Activated CD4-positive, alpha-beta T cell treated with anti-CD3 and anti-CD28 coated beads, Interleukin-2, Interleukin-6, amounts not matched to agents 100 ng/mL and 50 ng/mL, durations not matched to agents 16 hours and 8 hours (primary cell): ENCODE measurements at regions not wholly inside any gene's neighbourhood (a gene's known extent, or its start where the extent isn't known, plus 50 kb on each side); places are given as distances from the start of the nearest gene placed in this dataset.
"Not testable (repeated sequence)": the region's sequence is repeated elsewhere in the genome, so short reads cannot be mapped to it uniquely, and the experiment has no call there.

Experiments
- DNase-seq: peaks from one replicate; pipeline ENCODE4 v3.0.0-alpha.2; 2020

DNA sequence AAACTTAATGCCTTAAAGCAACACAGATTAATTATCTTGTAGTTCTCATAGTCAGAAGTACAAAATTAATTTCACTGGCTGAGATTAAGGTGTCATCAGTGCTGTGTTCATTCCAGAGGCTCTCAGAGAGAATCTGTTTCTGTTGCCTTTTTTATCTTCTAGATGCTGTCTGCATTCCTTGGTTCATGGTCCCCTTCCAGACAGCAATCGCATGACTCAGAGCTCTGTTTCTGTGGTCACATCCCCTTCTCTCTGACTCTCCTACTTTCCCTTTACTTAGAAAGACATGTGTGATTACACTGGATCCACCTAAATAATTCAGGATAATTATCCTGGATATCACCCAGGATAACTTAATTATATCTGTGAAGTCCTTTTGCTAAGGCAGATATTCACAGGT, 148.6 kb downstream of the MAIP1 start:
- DNase-seq, result no peak

DNA sequence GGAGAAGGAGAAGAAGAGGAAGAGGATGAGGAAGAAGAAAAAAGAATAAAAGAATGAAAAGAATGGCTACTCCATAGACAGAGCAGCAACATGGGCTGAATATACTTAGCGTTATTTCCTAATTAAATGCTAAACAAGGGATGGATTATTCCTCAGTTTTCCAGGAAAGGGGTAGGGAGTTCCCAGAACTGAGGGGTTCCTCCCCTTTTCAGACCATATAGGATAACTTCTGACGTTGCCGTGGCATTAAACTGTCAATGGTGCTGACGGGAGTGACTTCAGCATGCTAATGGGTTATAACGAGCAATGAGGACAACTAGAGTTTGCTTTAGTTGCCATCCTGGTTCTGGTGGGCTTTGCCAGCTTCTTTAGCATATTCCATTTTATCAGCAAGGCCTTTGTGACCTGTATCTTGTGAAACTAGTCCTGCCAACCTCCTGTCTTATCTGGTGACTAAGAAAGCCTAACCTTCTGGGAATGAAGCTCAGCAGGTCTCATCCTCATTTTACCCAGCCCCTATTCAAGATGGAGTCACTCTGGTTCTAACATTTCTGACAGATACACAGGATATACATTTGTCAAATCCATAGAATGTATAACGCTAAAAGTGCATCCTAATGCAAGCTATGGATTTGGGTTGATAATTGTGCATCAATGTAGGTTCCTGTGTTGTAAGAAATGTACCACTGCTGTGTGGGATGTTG, 152.3 kb downstream of the MAIP1 start:
- no peak for DNase-seq

- no peak for DNase-seq
Measured at GRCh38 chr2:200109421-200109820, 154.0 kb downstream of the MAIP1 start.

DNA sequence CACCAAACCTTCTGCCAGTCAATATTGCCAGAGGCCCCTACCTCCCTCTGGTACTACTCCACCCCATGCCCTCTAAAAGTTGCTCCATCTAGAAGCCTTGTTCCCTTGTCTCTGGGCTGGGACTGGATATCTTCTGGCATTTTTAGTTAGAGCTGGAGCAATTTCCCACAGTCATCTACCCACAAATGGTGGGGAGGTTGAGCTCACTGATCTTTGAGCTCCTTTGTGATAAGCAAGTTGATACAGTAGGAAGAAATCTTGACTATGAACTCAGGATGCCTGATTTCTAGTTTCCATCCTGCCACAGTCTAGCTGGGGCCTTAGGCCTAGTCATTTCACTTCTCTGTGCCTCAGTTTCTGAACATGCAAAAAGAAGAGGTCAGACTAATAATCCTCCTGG, 155.0 kb downstream of the MAIP1 start:
- DNase-seq, result no peak

DNA sequence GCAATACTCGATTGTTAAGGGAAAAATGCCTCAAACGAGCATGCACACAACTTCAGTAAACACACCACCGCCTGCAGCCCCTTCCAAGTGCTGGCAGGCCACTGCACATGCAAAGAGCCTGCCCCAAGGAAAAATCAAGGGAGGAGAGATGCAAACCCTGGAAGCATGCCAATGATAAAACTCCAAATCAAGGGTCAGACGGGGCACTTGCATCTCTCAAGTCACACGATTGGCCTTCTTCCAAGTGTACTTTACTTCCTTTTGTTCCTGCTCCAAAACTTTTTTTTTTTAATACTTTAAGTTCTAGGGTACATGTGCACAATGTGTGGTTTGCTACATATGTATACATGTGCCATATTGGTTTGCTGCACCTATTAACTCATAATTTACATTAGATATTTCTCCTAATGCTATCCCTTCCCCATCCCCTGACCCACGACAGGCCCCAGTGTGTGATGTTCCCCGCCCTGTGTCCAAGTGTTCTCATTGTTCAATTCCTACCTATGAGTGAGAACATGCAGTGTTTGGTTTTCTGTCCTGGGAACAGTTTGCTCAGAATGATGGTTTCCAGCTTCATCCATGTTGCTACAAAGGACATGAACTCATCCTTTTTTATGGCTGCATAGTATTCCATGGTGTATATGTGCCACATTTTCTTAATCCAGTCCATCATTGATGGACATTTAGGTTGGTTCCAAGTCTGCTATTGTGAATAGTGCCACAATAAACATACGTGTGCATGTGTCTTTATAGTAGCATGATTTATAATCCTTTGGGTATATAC, 157.8 kb downstream of the MAIP1 start:
- DNase-seq, result not testable (repeated sequence)

GRCh38 chr2:200119236-200119635, 163.9 kb downstream of the MAIP1 start:
- no peak for DNase-seq

- DNase-seq, result no peak
Measured at GRCh38 chr2:200121931-200122330, 166.5 kb downstream of the MAIP1 start.

- no peak for DNase-seq
Measured at GRCh38 chr2:200122683-200123082, 167.3 kb downstream of the MAIP1 start.

- DNase-seq, result not testable (repeated sequence)
Measured at GRCh38 chr2:200124665-200125368, 169.4 kb downstream of the MAIP1 start.

- no peak for DNase-seq
Measured at GRCh38 chr2:200125444-200126284, 170.3 kb downstream of the MAIP1 start.

DNA sequence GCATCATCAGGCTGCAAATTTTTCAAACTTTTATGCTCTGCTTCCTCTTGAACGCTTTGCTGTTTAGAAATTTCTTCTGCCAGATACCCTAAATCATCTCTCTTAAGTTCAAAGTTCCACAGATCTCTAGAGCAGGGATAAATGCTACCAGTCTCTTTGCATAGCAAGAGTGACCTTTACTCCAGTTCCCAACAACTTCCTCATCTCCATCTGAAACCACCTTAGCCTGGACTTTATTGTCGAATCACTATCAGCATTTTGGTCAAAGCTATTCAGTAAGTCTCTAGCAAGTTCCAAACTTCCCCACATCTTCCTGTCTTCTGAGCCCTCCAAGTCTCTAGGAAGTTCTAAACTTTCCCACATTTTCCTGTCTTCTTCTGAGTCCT, 170.9 kb downstream of the MAIP1 start:
- DNase-seq, result not testable (repeated sequence)

- DNase-seq, result not testable (repeated sequence)
Measured at GRCh38 chr2:200126680-200127079, 171.3 kb downstream of the MAIP1 start.

DNA sequence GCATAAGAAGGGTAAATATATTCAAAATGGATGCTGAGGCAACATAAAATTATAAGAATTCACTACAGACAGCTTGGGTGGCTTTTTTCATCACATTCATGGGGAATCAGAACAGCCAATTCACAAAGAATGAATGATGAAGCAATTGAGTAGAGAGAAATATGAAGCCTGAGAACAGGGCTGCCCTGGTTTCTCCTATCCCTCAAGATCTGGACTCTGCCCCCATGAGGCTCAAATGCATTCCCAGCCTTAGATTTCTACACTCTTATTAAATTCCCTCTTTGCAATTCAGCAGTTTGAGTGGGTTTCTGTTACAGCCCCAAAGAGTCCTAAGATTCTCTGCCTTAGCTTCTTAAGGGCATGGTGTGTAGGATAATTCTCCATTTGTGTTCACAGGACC, 172.5 kb downstream of the MAIP1 start:
- DNase-seq, result no peak

- no peak for DNase-seq
Measured at GRCh38 chr2:200128296-200128695, 172.9 kb downstream of the MAIP1 start.

- DNase-seq, result no peak
Measured at GRCh38 chr2:200129721-200130462, 174.5 kb downstream of the MAIP1 start.

DNA sequence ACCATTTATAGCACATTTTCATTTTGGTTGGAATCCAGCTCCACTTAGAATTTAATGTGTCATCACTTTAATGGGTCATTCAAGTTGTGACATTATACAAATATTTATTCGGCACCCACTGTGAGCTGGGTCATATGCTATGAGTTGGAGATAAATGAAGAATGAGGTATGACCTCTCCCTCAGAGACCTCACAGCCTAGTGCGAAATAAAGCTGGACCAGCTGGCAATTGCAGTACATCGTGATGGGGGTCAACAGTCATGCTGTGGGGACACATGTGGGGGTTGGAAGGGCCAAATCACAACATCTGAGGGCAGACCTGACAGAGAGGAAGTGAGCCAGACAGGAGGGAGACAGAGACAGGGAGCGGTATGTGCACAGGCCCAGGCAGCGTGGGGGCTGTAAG, 175.4 kb downstream of the MAIP1 start:
- DNase-seq, result no peak

DNA sequence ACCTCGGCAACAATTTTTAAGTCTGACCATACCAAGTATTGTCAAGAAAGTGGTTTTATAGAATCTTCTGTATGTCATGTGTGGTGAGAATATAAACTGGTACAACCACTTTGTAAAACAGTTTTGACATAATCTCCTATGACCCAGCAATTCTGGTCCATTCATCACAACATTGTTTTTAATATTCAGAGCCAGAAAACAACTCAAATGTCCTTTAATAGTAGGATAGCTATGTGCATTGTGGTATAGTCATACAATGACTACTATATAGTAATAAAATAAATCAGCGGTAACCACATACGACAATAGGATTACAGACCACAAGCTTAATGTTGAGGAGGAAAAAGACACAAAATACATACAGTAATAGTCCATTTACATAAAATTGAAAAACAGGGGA, 175.2 kb upstream of the SPATS2L start:
- DNase-seq, result no peak

- no peak for DNase-seq
Measured at GRCh38 chr2:200135082-200135481, 171.4 kb upstream of the SPATS2L start.

DNA sequence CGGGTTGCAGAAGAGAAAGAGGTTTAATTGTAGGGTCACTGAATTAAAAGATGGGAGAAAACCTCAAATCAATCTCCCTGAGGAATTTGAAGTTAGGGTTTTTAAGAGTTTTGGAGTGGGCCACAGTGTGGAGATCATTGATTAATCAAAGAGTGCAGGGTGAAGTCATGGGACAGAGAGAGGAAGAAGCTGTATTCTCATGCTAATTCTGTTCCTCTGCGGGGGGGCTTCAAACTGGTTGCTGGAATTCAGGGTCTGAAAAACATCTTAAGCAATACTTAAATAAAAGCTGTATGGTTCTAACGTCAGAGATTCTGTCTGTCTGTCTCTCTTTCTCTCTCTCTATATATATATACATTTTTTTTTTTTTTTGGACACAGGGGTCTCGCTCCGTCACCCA, 169.8 kb upstream of the SPATS2L start:
- no peak for DNase-seq

DNA sequence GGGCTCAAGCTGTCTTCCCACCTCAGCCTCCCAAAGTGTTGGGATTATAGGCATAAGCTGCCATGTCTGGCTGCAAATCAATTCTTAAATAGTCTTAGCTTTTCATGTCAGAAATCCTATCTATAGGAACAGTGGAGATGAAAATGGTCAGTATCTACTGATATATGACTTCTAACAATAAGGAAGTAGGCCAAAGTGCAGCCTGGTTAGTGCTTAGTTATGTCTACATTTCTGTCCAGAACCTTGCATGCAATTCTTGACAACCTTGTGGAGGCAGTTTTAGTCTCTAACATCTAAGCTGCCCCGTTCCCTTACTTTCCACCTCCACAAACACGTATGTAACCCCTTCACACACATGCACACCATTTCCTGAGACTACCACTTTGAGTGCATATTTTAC, 169.2 kb upstream of the SPATS2L start:
- DNase-seq, result no peak

DNA sequence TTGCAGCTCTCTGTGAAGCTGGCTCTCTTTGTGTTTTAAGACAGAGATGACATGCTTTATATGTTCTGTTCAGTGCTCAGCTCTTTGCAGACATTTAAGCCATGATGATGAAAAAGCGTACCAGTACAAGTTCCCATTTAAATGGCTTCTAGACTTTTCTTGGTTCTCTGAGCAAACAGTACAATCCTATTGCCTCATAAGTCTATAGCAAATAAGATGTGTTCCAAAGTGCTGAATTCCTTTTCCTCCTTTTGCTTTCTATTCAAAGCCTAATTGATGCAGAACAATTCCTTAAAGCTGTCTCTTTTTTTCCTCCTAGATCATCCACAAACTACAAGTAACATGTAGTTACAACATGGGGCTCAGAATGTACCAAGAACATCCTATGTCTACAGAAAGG, 168.8 kb upstream of the SPATS2L start:
- DNase-seq, result no peak
